T-cell (primary cell): ENCODE measurements at regions not wholly inside any gene's neighbourhood (a gene's known extent, or its start where the extent isn't known, plus 50 kb on each side); places are given as distances from the start of the nearest gene placed in this dataset.

ENCODE experiments used
- ATAC-seq, 4 experiments: fragments of 200-7000 bp in 3 of 4; fragments of 150-1000 bp in 1 of 4; cut with Tn5 transposase; replicated peaks in 1 of 4; 1 replicate in 3 of 4; 2 replicates in 1 of 4; pipeline ENCODE4 v1.10.0; 2021; ENCODE audit warnings: moderate library complexity in 3 of 4, mild to moderate bottlenecking in 2 of 4, moderate number of reproducible peaks in 1 of 4
- CTCF ChIA-PET, 2 donors: fragments of 300-600 bp; sonication (Branson Sonifier 250); formaldehyde crosslinking; loops; one replicate each; lab custom pipeline; 2022; ENCODE audit warnings: antibody characterized with exemption in 2 of 2; lab: Charles Lee
- POLR2A ChIA-PET, 2 donors: fragments of 300-600 bp; sonication (Branson Sonifier 250); formaldehyde crosslinking; loops; one replicate each; lab custom pipeline; 2022; ENCODE audit warnings: antibody characterized with exemption in 2 of 2; lab: Charles Lee
- DNase-seq, 35 experiments: peaks; one replicate each; pipeline versions ENCODE4 v3.0.0 to v3.0.0-alpha.2; 2013 to 2023
- H3K27ac ChIP-seq: one replicate; pipeline ENCODE4 v1.5.1; 2013; ENCODE audit warnings: low read length
- H3K27me3 ChIP-seq, 2 experiments: replicated peaks in 1 of 2; 1 replicate in 1 of 2; 2 replicates in 1 of 2; pipeline versions ENCODE4 v1.6.1 to v1.7.0; 2013; ENCODE audit warnings: low read length in 1 of 2, mixed read lengths in 1 of 2; ENCODE audit not compliant: control insufficient read depth in 2 of 2, insufficient read depth in 2 of 2; ENCODE audit errors: extremely low read depth in 1 of 2
- H3K36me3 ChIP-seq, 2 donors: 1 replicate in 1 of 2; 2 replicates in 1 of 2; pipeline versions ENCODE4 v1.6.1 to v1.7.0; 2013; ENCODE audit warnings: low read length in 1 of 2; ENCODE audit not compliant: control insufficient read depth in 2 of 2, insufficient read depth in 1 of 2; ENCODE audit errors: extremely low read depth in 1 of 2
- H3K4me1 ChIP-seq, 2 experiments: 1 replicate in 1 of 2; 2 replicates in 1 of 2; pipeline versions ENCODE4 v1.6.1 to v1.7.0; 2013; ENCODE audit warnings: low read length in 2 of 2, mixed read lengths in 1 of 2; ENCODE audit not compliant: insufficient read depth in 2 of 2, control insufficient read depth in 1 of 2; ENCODE audit errors: extremely low read depth in 1 of 2
- H3K4me3 ChIP-seq, 2 donors: 1 replicate in 1 of 2; 2 replicates in 1 of 2; pipeline versions ENCODE4 v1.5.1 to v1.7.0; 2013; ENCODE audit warnings: mild to moderate bottlenecking in 2 of 2, low read length in 1 of 2, moderate library complexity in 1 of 2; ENCODE audit not compliant: control insufficient read depth in 1 of 2; ENCODE audit errors: extremely low read depth in 1 of 2
- H3K9me3 ChIP-seq: 2 replicates; pipeline ENCODE4 v1.7.0; 2013
- H3K27ac Mint-ChIP-seq, 2 donors: one replicate each; pipeline ENCODE4 v1.8.0; 2020 to 2021; ENCODE audit warnings: mild to moderate bottlenecking in 2 of 2, mixed read lengths in 2 of 2
- H3K27me3 Mint-ChIP-seq, 2 donors: one replicate each; pipeline ENCODE4 v1.8.0; 2021 to 2022; ENCODE audit warnings: mixed read lengths in 2 of 2
- H3K36me3 Mint-ChIP-seq: one replicate; pipeline ENCODE4 v1.8.0; 2021; ENCODE audit warnings: mixed read lengths
- H3K4me1 Mint-ChIP-seq, 3 donors: one replicate each; pipeline ENCODE4 v1.8.0; 2020 to 2022; ENCODE audit warnings: mixed read lengths in 3 of 3, mild to moderate bottlenecking in 1 of 3
- H3K4me3 Mint-ChIP-seq, 3 donors: one replicate each; pipeline ENCODE4 v1.8.0; 2020 to 2022; ENCODE audit warnings: mild to moderate bottlenecking in 3 of 3, mixed read lengths in 3 of 3, moderate library complexity in 3 of 3
- H3K9me3 Mint-ChIP-seq, 3 donors: one replicate each; pipeline ENCODE4 v1.8.0; 2020 to 2022; ENCODE audit warnings: mixed read lengths in 3 of 3
- WGBS: methylation state at CpG from one replicate; pipeline ENCODE4 v1.1.5; 2013; ENCODE audit warnings: missing lambda C conversion rate; ENCODE audit not compliant: insufficient coverage; 5-methylcytosine and 5-hydroxymethylcytosine counted together

DNA sequence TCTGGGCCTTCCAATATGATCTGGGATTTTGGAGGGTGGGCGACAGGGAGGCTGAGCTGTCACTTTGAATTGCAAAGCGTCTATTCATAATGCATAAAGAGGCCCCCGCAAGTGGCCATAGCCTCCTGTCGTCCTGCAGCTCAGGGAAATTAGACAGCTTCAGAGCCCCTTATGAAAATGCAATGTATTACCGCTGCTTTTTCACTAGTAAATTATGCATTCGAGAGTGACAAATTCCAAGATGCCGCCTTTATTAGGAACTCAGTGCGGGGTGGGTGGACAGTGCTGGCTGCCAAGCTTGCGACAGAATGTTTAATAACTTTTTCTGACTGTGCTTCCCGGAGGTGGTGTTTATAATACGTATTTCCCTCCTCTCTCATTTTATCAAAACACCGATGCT is 168.5 kb downstream of the DHX35 start:
- Mint-ChIP-seq H3K4me3 (no peak overlapping the region), H3K27me3 (peaks cover 4 to 5% of the 10 kb centered on the region in 2 donors), H3K36me3 (no peaks in the 10 kb centered on the region), H3K27ac (no peak overlapping the region), H3K9me3 (peaks cover 0 to 3% (median 0%) of the 10 kb centered on the region in 3 donors), H3K4me1 (no peaks in the 10 kb centered on the region)
- Histone ChIP-seq H3K36me3 (no peaks in the 10 kb centered on the region), H3K27me3 (peaks cover 0 to 4% of the 10 kb centered on the region in 2 experiments), H3K27ac (no peak overlapping the region), H3K4me1 (no peaks in the 10 kb centered on the region), H3K9me3 (no peaks in the 10 kb centered on the region), H3K4me3 (no peak overlapping the region)
- 90% methylated on average over 7 of the region's 12 CpGs for WGBS
- ATAC-seq (no peak), DNase-seq (no peak)
- CTCF ChIA-PET = no interaction called here
- POLR2A ChIA-PET = no interaction called here

DNA sequence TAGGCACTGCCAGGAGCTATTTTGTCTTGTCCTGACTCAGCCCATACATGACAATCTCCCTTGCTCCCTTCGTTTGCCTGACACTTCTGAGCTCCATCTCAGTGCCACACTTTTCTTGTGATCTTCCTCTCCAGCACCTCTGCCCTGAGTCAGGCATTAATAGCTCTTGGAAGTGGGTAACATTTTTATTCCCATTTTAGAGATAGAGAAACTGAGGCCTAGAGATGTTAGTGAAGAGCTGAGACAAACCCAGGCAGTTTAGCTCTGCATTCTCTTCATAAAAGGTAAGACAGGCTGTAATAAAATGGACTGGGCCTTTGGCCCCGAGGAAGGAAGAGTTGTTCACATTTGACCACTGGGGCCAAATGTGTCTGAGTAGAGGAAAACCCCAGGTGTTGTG is 167.4 kb downstream of the DHX35 start:
- no peaks in the 10 kb centered on the region for H3K4me1 ChIP-seq
- ChIA-PET POLR2A (interaction anchor here in 1 of 2 donors (0.6 kb wide), 1 partner anchor 11 kb away, joined by 3 read pairs; no protein-coding TSS in a partner anchor), CTCF (no interaction called here)
- H3K36me3 ChIP-seq = no peaks in the 10 kb centered on the region
- no peaks in the 10 kb centered on the region for H3K9me3 ChIP-seq
- peaks cover 0 to 3% (median 0%) of the 10 kb centered on the region in 3 donors for H3K9me3 Mint-ChIP-seq
- WGBS = no CpG with 5 or more reads among the region's 2 CpGs
- no peak overlapping the region for H3K4me3 Mint-ChIP-seq
- H3K4me1 Mint-ChIP-seq = no peaks in the 10 kb centered on the region
- H3K4me3 ChIP-seq = no peak overlapping the region
- H3K27ac Mint-ChIP-seq = no peak overlapping the region
- peaks cover 0 to 4% of the 10 kb centered on the region in 2 experiments for H3K27me3 ChIP-seq
- ATAC-seq (no peak), DNase-seq (no peak)
- no peak overlapping the region for H3K27ac ChIP-seq
- no peaks in the 10 kb centered on the region for H3K36me3 Mint-ChIP-seq
- peaks cover 5 to 6% of the 10 kb centered on the region in 2 donors for H3K27me3 Mint-ChIP-seq

DNA sequence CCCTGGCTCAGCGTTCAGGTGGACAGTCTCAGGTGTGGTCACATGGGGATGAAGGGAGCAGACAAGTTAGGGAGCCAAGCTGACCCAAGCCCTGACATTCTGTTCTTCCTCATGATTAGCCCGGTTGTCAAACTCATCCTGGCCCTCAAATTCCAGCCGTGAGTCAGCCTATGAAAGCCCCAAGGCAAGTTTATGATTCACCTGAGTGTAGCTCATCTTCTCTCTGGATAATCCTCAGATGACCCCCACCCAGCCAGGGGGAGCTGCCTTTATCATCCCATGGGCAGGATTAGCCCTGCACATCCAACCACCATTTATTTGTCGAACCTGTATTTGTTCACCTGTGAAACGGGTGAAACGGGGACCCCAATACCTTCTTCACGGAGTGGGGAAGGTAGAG is 161.9 kb downstream of the DHX35 start:
- Mint-ChIP-seq H3K4me3 (no peak overlapping the region), H3K36me3 (no peaks in the 10 kb centered on the region), H3K9me3 (peaks cover 0 to 3% (median 0%) of the 10 kb centered on the region in 3 donors), H3K27ac (no peak overlapping the region), H3K4me1 (no peaks in the 10 kb centered on the region), H3K27me3 (peaks cover 23 to 28% of the 10 kb centered on the region in 2 donors)
- Histone ChIP-seq H3K27me3 (peaks cover 0 to 22% of the 10 kb centered on the region in 2 experiments), H3K27ac (no peak overlapping the region), H3K4me1 (no peaks in the 10 kb centered on the region), H3K9me3 (no peaks in the 10 kb centered on the region), H3K36me3 (no peaks in the 10 kb centered on the region), H3K4me3 (no peak overlapping the region)
- ATAC-seq (no peak), DNase-seq (no peak)
- ChIA-PET POLR2A (no interaction called here), CTCF (no interaction called here)
- 100% methylated on average over 3 of the region's 7 CpGs for WGBS

DNA sequence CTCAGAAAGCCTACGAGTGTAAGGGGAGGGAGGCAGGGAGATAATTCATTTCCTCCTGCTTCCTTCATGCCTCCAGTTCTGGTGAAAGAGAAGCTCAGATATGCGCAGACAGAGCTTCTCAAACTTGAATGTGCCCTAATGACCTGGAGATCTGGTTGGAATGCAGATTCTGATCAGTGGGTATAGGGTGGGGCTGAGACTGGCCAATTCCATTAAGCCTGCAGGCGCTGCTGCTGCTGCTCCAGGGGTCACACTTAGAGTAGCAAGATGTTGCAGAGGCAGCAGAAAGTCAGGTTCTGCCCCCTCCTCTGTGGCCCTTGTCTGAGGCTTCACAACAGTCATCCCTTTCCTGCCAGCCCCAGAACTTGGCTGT is 161.0 kb downstream of the DHX35 start:
- Mint-ChIP-seq H3K4me3 (no peak overlapping the region), H3K27me3 (peaks cover 28% of the 10 kb centered on the region in 2 donors), H3K4me1 (no peaks in the 10 kb centered on the region), H3K27ac (no peak overlapping the region), H3K9me3 (peaks cover 0 to 3% (median 0%) of the 10 kb centered on the region in 3 donors), H3K36me3 (no peaks in the 10 kb centered on the region)
- no peaks in the 10 kb centered on the region for H3K9me3 ChIP-seq
- no peaks in the 10 kb centered on the region for H3K36me3 ChIP-seq
- POLR2A ChIA-PET = no interaction called here
- WGBS = 67% methylated on average over 2 of the region's 3 CpGs
- H3K27ac ChIP-seq = no peak overlapping the region
- H3K27me3 ChIP-seq = peaks cover 0 to 22% of the 10 kb centered on the region in 2 experiments
- CTCF ChIA-PET = no interaction called here
- no peak overlapping the region for H3K4me3 ChIP-seq
- ATAC-seq (no peak), DNase-seq (no peak)
- no peaks in the 10 kb centered on the region for H3K4me1 ChIP-seq

DNA sequence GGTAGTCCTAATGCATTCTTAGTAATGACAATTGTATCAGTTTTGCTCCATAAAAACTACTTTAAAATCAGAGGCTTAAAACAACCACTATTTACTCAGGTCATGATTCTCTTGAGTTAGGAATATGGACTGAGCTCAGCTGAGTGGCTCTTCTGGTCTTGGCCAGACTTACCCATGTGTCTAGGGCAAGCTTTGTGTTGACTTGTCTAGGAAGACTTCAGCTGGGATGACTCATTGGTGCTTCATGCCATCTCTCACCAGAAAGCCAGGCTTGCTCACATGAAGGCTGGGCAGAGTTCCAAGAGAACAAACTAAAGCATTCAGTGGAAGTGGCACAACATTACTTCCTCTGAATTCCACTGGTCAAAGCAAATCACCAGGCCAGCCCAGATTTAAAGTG is 155.3 kb downstream of the DHX35 start:
- no peak overlapping the region for H3K27ac ChIP-seq
- Mint-ChIP-seq H3K9me3 (no peaks in the 10 kb centered on the region), H3K36me3 (no peaks in the 10 kb centered on the region), H3K27me3 (peaks cover 34 to 47% of the 10 kb centered on the region in 2 donors), H3K27ac (no peak overlapping the region), H3K4me1 (no peaks in the 10 kb centered on the region), H3K4me3 (no peak overlapping the region)
- no peaks in the 10 kb centered on the region for H3K9me3 ChIP-seq
- CTCF ChIA-PET = no interaction called here
- ATAC-seq (no peak), DNase-seq (no peak)
- peaks cover 0 to 31% of the 10 kb centered on the region in 2 experiments for H3K27me3 ChIP-seq
- POLR2A ChIA-PET = no interaction called here
- H3K4me3 ChIP-seq = no peak overlapping the region
- H3K4me1 ChIP-seq = no peaks in the 10 kb centered on the region
- H3K36me3 ChIP-seq = no peaks in the 10 kb centered on the region

DNA sequence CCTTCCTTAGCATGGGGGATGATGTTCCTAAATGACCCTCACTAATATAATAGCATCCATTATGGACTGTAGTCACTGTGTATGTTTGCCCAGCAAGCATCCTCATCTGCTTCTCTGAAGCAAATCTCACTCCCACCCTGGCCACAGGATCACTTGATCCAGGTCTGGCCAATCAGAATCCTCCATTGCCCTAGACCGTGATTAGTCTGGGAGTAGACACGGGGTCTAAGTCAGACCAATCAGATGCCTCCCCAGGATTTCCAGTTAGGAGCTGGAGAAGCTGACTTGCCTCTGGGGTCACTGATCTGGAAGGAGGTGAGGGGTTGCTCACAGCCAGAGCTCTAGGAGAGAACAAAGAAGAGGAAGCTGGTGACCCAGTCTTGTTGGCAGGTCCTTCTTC is 153.9 kb downstream of the DHX35 start:
- POLR2A ChIA-PET = no interaction called here
- H3K4me3 Mint-ChIP-seq = no peak overlapping the region
- CTCF ChIA-PET = interaction anchor here in 1 of 2 donors (0.6 kb wide), 1 partner anchor 445 kb away, joined by 4 read pairs; no protein-coding TSS in a partner anchor

More for the DNA sequence above, 153.9 kb downstream of the DHX35 start:
- no peaks in the 10 kb centered on the region for H3K36me3 ChIP-seq
- no peak for DNase-seq
- Mint-ChIP-seq H3K27me3 (peaks cover 39 to 55% of the 10 kb centered on the region in 2 donors), H3K36me3 (no peaks in the 10 kb centered on the region), H3K4me1 (no peaks in the 10 kb centered on the region), H3K27ac (no peak overlapping the region), H3K9me3 (no peaks in the 10 kb centered on the region)
- peaks cover 0 to 31% of the 10 kb centered on the region in 2 experiments for H3K27me3 ChIP-seq
- no peak overlapping the region for H3K27ac ChIP-seq
- WGBS = 86% methylated on average over 2 of the region's 2 CpGs
- ATAC-seq = no peak
- H3K4me1 ChIP-seq = no peaks in the 10 kb centered on the region
- no peak overlapping the region for H3K4me3 ChIP-seq
- H3K9me3 ChIP-seq = no peaks in the 10 kb centered on the region
